PC-3 (cell line): ENCODE measurements at regions not wholly inside any gene's neighbourhood (a gene's known extent, or its start where the extent isn't known, plus 50 kb on each side); places are given as distances from the start of the nearest gene placed in this dataset.

Source experiments
- ATAC-seq: fragments of 200-7000 bp; cut with Tn5 transposase; 2 replicates; pipeline ENCODE4 v1.9.1; 2020; ENCODE audit warnings: mild to moderate bottlenecking, moderate library complexity
- BruUV-seq: library from RNA; stranded (reverse); fragments of 400-500 nt; replicated peaks from 2 replicates; lab custom pipeline; 2021; lab: Mats Ljungman, UMichigan
- CTCF ChIA-PET: fragments of 300-600 bp; sonication (Branson Sonifier 250); formaldehyde crosslinking; loops from one replicate; lab custom pipeline; 2022; ENCODE audit warnings: antibody characterized with exemption; lab: Charles Lee
- POLR2A ChIA-PET: fragments of 300-600 bp; sonication (Branson Sonifier 250); formaldehyde crosslinking; loops from one replicate; lab custom pipeline; 2022; ENCODE audit warnings: antibody characterized with exemption; ENCODE audit not compliant: unreplicated experiment; lab: Charles Lee
- DNase-seq: peaks from one replicate; pipeline ENCODE4 v3.0.0-alpha.2; 2015
- H2AFZ ChIP-seq: fragments of 300-600 bp; sonication (generic); 2 replicates; pipeline ENCODE4 v1.6.0; 2016; ENCODE audit warnings: antibody characterized with exemption, low read length
- H3F3A ChIP-seq: fragments of 300-600 bp; sonication (generic); one replicate; pipeline ENCODE4 v1.6.0; 2017; ENCODE audit warnings: antibody characterized with exemption, low read length, control low read depth, mild to moderate bottlenecking; ENCODE audit not compliant: unreplicated experiment
- H3K27ac ChIP-seq: fragments of 300-600 bp; sonication (generic); 2 replicates; pipeline ENCODE4 v1.5.1; 2016; ENCODE audit warnings: mild to moderate bottlenecking, low read length
- H3K27me3 ChIP-seq: fragments of 300-600 bp; sonication (generic); 2 replicates; pipeline ENCODE4 v1.6.1; 2016; ENCODE audit warnings: low read length, mixed read lengths
- H3K36me3 ChIP-seq: fragments of 300-600 bp; sonication (generic); 2 replicates; pipeline ENCODE4 v1.6.1; 2016; ENCODE audit warnings: low read depth, mixed run types, low read length, mixed read lengths
- H3K4me1 ChIP-seq: fragments of 300-600 bp; sonication (generic); 2 replicates; pipeline ENCODE4 v1.5.1; 2016; ENCODE audit warnings: low read length; ENCODE audit not compliant: insufficient read depth
- H3K4me2 ChIP-seq: fragments of 300-600 bp; sonication (generic); 2 replicates; pipeline ENCODE4 v1.6.0; 2016; ENCODE audit warnings: low read length
- H3K4me3 ChIP-seq: fragments of 300-600 bp; sonication (generic); 2 replicates; pipeline ENCODE4 v1.5.1; 2016; ENCODE audit warnings: mild to moderate bottlenecking, low read length, mixed read lengths
- H3K79me2 ChIP-seq: fragments of 300-600 bp; sonication (generic); 2 replicates; pipeline ENCODE4 v1.6.1; 2017; ENCODE audit warnings: low read length, mixed read lengths
- H3K9ac ChIP-seq: fragments of 300-600 bp; sonication (generic); 2 replicates; pipeline ENCODE4 v1.6.0; 2016; ENCODE audit warnings: mild to moderate bottlenecking, low read length
- H3K9me2 ChIP-seq: fragments of 300-600 bp; sonication (generic); replicated peaks from 2 replicates; pipeline ENCODE4 v1.6.1; 2016; ENCODE audit warnings: mixed run types, low read length, mixed read lengths
- H3K9me3 ChIP-seq: fragments of 300-600 bp; sonication (generic); 2 replicates; pipeline ENCODE4 v1.6.1; 2016; ENCODE audit warnings: low read length, mixed read lengths
- H4K20me1 ChIP-seq: fragments of 300-600 bp; sonication (generic); 2 replicates; pipeline ENCODE4 v1.6.1; 2016; ENCODE audit warnings: low read length, mixed read lengths
- CTCF ChIP-seq: fragments of 300-600 bp; sonication (generic); conservative IDR thresholded peaks from 2 replicates; pipeline ENCODE4 v1.5.1; 2017; ENCODE audit warnings: antibody characterized with exemption, low read depth, mild to moderate bottlenecking, low read length
- EZH2 ChIP-seq: fragments of 300-600 bp; sonication (generic); IDR thresholded peaks from one replicate; pipeline ENCODE4 v1.6.1; 2017; ENCODE audit warnings: antibody characterized with exemption, mild to moderate bottlenecking, low read length; ENCODE audit not compliant: unreplicated experiment
- EZH2phosphoT487 ChIP-seq: fragments of 300-600 bp; sonication (generic); IDR thresholded peaks from 2 replicates; pipeline ENCODE4 v1.6.1; 2018; ENCODE audit warnings: mild to moderate bottlenecking, antibody characterized with exemption, low read length, borderline replicate concordance
- intact Hi-C: fragments of 100-400 bp; cut with micrococcal nuclease; formaldehyde crosslinking; loops from 2 replicates; pipeline ENCODE4 v1.9.0; 2023

GRCh38 chr4:56123051-56123450 lies 174.3 kb downstream of the CEP135 start:
- Histone ChIP-seq H3F3A (no peaks in the 10 kb centered on the region), H3K36me3 (no peaks in the 10 kb centered on the region), H3K9me3 (no peaks in the 10 kb centered on the region), H3K4me2 (no peak overlapping the region), H3K27ac (no peak overlapping the region), H3K4me3 (no peak overlapping the region), H3K4me1 (peaks cover 5% of the 10 kb centered on the region; the same call in 1 of the 2 replicates), H3K79me2 (no peaks in the 10 kb centered on the region), H3K27me3 (peaks cover 23% of the 10 kb centered on the region), H4K20me1 (no peaks in the 10 kb centered on the region), H3K9me2 (no peaks in the 10 kb centered on the region), H3K9ac (no peak overlapping the region), H2AFZ (no peak overlapping the region)
- TF ChIP-seq EZH2phosphoT487 (no peak), CTCF (no peak), EZH2 (no peak)
- no TSS peak for BruUV-seq
- DNase-seq (no peak), ATAC-seq (no peak)
- POLR2A ChIA-PET, result no interaction called here
- intact Hi-C loops, result no loop called here
- CTCF ChIA-PET, result no interaction called here

GRCh38 chr4:56118845-56119244 lies 170.1 kb downstream of the CEP135 start:
- intact Hi-C loops, result no loop called here
- no peaks in the 10 kb centered on the region for H3K9me2 ChIP-seq
- H3K27ac ChIP-seq, result no peak overlapping the region
- no peak overlapping the region for H3K4me3 ChIP-seq
- no peaks in the 10 kb centered on the region for H3F3A ChIP-seq
- no peak overlapping the region for H3K4me2 ChIP-seq
- H3K79me2 ChIP-seq, result no peaks in the 10 kb centered on the region
- no peaks in the 10 kb centered on the region for H3K36me3 ChIP-seq
- H3K4me1 ChIP-seq, result no peaks in the 10 kb centered on the region
- H2AFZ ChIP-seq, result no peak overlapping the region
- H4K20me1 ChIP-seq, result no peaks in the 10 kb centered on the region
- H3K9me3 ChIP-seq, result no peaks in the 10 kb centered on the region
- POLR2A ChIA-PET, result no interaction called here
- ATAC-seq (no peak), DNase-seq (no peak)
- TF ChIP-seq CTCF, result no peak
- TF ChIP-seq EZH2phosphoT487, result no peak
- no peak for TF ChIP-seq EZH2
- H3K9ac ChIP-seq, result no peak overlapping the region
- BruUV-seq, result no TSS peak
- CTCF ChIA-PET, result interaction anchor here (0.8 kb wide), 1 partner anchor 89 kb away, joined by 5 read pairs; no protein-coding TSS in a partner anchor
- peaks cover 19% of the 10 kb centered on the region for H3K27me3 ChIP-seq

- no peak overlapping the region for H3K9ac ChIP-seq
- peaks cover 19% of the 10 kb centered on the region for H3K27me3 ChIP-seq
- H2AFZ ChIP-seq, result no peak overlapping the region
- H3K4me3 ChIP-seq, result no peak overlapping the region
- ChIA-PET POLR2A (no interaction called here), CTCF (interaction anchor here (0.8 kb wide), 1 partner anchor 88 kb away, joined by 5 read pairs; no protein-coding TSS in a partner anchor)
- no peaks in the 10 kb centered on the region for H3K9me2 ChIP-seq
- no peaks in the 10 kb centered on the region for H3F3A ChIP-seq
- H3K79me2 ChIP-seq, result no peaks in the 10 kb centered on the region
- BruUV-seq, result no TSS peak
- H4K20me1 ChIP-seq, result no peaks in the 10 kb centered on the region
- intact Hi-C loops, result no loop called here
- ATAC-seq, result no peak
- no peaks in the 10 kb centered on the region for H3K9me3 ChIP-seq
- TF ChIP-seq EZH2phosphoT487 (no peak), EZH2 (no peak), CTCF (no peak)
- no peak overlapping the region for H3K4me2 ChIP-seq
- H3K36me3 ChIP-seq, result no peaks in the 10 kb centered on the region
- DNase-seq, result no peak
- no peak overlapping the region for H3K27ac ChIP-seq
- H3K4me1 ChIP-seq, result no peaks in the 10 kb centered on the region
Observed at GRCh38 chr4:56118055-56118454, 169.3 kb downstream of the CEP135 start.
